ENCODE measurements at regions not wholly inside any gene's neighbourhood (a gene's known extent, or its start where the extent isn't known, plus 50 kb on each side); places are given as distances from the start of the nearest gene placed in this dataset.

GRCh38 chr4:126106658-126107057 is 791.9 kb downstream of the FAT4 start:
- Histone ChIP-seq H3K4me3 (ENCODE audit: low read depth in 1 of 3, low read length in 3 of 3) (no peak overlapping the region), H3K27ac (ENCODE audit: low read depth in 1 of 2, low read length in 2 of 2) (no peak overlapping the region), H3K36me3 (ENCODE audit: control insufficient read depth in 4 of 4, insufficient read depth in 3 of 4, low read depth in 1 of 4, low read length in 3 of 4) (no peaks in the 10 kb centered on the region)

GRCh38 chr4:126109836-126110235 is 795.1 kb downstream of the FAT4 start:
- Histone ChIP-seq H3K27ac (ENCODE audit: low read depth in 1 of 2, low read length in 2 of 2) (no peak overlapping the region), H3K4me1 (ENCODE audit: control insufficient read depth in 4 of 4, insufficient read depth in 4 of 4, low read length in 3 of 4) (no peaks in the 10 kb centered on the region), H3K9ac (ENCODE audit: low read depth in 1 of 2, low read length in 2 of 2) (no peak overlapping the region), H3K4me3 (ENCODE audit: low read depth in 1 of 3, low read length in 3 of 3) (no peak overlapping the region), H3K36me3 (ENCODE audit: control insufficient read depth in 4 of 4, insufficient read depth in 3 of 4, low read depth in 1 of 4, low read length in 3 of 4) (no peaks in the 10 kb centered on the region), H3K27me3 (ENCODE audit: control insufficient read depth in 4 of 4, insufficient read depth in 4 of 4, low read length in 3 of 4) (no peaks in the 10 kb centered on the region), H3K9me3 (ENCODE audit: control insufficient read depth in 4 of 4, low read length in 3 of 4) (peaks cover 0 to 7% (median 0%) of the 10 kb centered on the region in 4 donors)
- no peak for DNase-seq (ENCODE audit: low spot score)
- 87% methylated on average over 2 of the region's 2 CpGs for WGBS
- TF ChIP-seq GABPA (IDR thresholded peaks at IDR 0.05 in 1 of 2, conservative IDR thresholded peaks at IDR 0.05 in 1 of 2) (no peak), ZBTB33 (IDR thresholded peaks at IDR 0.05) (no peak), FOXA1 (IDR thresholded peaks at IDR 0.05) (no peak), SP1 (IDR thresholded peaks at IDR 0.05) (no peak), CTCF (IDR thresholded peaks at IDR 0.05; ENCODE audit: low read depth, low read length, missing input control) (no peak), ATF3 (IDR thresholded peaks at IDR 0.05) (no peak), YY1 (IDR thresholded peaks at IDR 0.05) (no peak), RAD21 (IDR thresholded peaks at IDR 0.05) (no peak)

More at GRCh38 chr4:126106658-126107057, 791.9 kb downstream of the FAT4 start:
- H3K9me3 ChIP-seq (ENCODE audit: control insufficient read depth in 4 of 4, low read length in 3 of 4), result peaks cover 0 to 7% (median 0%) of the 10 kb centered on the region in 4 donors
- WGBS, result 88% methylated on average over 8 of the region's 8 CpGs
- DNase-seq (ENCODE audit: low spot score), result no peak
- H3K27me3 ChIP-seq (ENCODE audit: control insufficient read depth in 4 of 4, insufficient read depth in 4 of 4, low read length in 3 of 4), result no peaks in the 10 kb centered on the region
- TF ChIP-seq YY1 (IDR thresholded peaks at IDR 0.05) (no peak), JUND (IDR thresholded peaks at IDR 0.05) (no peak), TAF1 (conservative IDR thresholded peaks at IDR 0.05) (no peak), EGR1 (IDR thresholded peaks at IDR 0.05; ENCODE audit: low read depth in 2 of 2) (no peak), FOXA1 (IDR thresholded peaks at IDR 0.05) (no peak), RAD21 (IDR thresholded peaks at IDR 0.05) (no peak), FOXA2 (IDR thresholded peaks at IDR 0.05) (no peak), MAX (IDR thresholded peaks at IDR 0.05) (no peak), HNF4G (IDR thresholded peaks at IDR 0.05) (no peak), SP1 (IDR thresholded peaks at IDR 0.05) (no peak), ZBTB33 (IDR thresholded peaks at IDR 0.05) (no peak), REST (IDR thresholded peaks at IDR 0.05) (no peak), RXRA (IDR thresholded peaks at IDR 0.05) (no peak), HNF4A (conservative IDR thresholded peaks at IDR 0.05) (no peak)
- H3K4me1 ChIP-seq (ENCODE audit: control insufficient read depth in 4 of 4, insufficient read depth in 4 of 4, low read length in 3 of 4), result no peaks in the 10 kb centered on the region
- no peak overlapping the region for H3K9ac ChIP-seq (ENCODE audit: low read depth in 1 of 2, low read length in 2 of 2)
